ENCODE measurements at regions not wholly inside any gene's neighbourhood (a gene's known extent, or its start where the extent isn't known, plus 50 kb on each side); places are given as distances from the start of the nearest gene placed in this dataset.

DNA sequence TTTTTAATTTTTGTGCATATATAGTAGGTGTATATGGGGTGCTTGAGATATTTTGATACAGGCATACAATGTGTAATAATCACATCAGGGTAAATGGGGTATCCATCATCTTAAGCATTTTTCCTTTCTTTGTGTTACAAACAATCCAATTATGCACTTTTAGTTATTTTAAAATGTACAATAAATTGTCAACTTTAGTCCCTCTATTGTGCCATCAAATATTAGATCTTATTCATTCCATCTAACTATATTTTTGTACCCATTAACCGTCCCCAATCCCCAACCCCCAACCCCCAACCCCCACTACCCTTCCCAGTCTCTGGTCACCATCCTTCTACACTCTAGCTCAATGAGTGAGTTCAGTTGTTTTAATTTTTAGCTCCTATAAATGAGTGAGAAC, 335.1 kb upstream of the C11orf87 start:
- Mint-ChIP-seq H3K36me3 (no peaks in the 10 kb centered on the region), H3K27me3 (ENCODE audit: low read depth in 2 of 2) (no peaks in the 10 kb centered on the region), H3K9me3 (peaks cover 2 to 3% of the 10 kb centered on the region in 2 donors), H3K27ac (no peak overlapping the region), H3K4me1 (no peaks in the 10 kb centered on the region), H3K4me3 (no peak overlapping the region)
- intact Hi-C loops (cut with micrococcal nuclease): no loop called here
- ATAC-seq: no peak
- Histone ChIP-seq H3K4me1 (ENCODE audit: control insufficient read depth, insufficient read depth, low read length) (no peaks in the 10 kb centered on the region), H3K4me3 (ENCODE audit: low read length) (no peak overlapping the region), H3K9me3 (ENCODE audit: control insufficient read depth, insufficient read depth, low read length) (no peaks in the 10 kb centered on the region), H3K27me3 (ENCODE audit: control insufficient read depth, insufficient read depth, low read length) (no peaks in the 10 kb centered on the region), H3K36me3 (ENCODE audit: control insufficient read depth, insufficient read depth, low read length) (no peaks in the 10 kb centered on the region), H3K27ac (ENCODE audit: low read length) (no peak overlapping the region)
- TF ChIP-seq, protein P1, sequence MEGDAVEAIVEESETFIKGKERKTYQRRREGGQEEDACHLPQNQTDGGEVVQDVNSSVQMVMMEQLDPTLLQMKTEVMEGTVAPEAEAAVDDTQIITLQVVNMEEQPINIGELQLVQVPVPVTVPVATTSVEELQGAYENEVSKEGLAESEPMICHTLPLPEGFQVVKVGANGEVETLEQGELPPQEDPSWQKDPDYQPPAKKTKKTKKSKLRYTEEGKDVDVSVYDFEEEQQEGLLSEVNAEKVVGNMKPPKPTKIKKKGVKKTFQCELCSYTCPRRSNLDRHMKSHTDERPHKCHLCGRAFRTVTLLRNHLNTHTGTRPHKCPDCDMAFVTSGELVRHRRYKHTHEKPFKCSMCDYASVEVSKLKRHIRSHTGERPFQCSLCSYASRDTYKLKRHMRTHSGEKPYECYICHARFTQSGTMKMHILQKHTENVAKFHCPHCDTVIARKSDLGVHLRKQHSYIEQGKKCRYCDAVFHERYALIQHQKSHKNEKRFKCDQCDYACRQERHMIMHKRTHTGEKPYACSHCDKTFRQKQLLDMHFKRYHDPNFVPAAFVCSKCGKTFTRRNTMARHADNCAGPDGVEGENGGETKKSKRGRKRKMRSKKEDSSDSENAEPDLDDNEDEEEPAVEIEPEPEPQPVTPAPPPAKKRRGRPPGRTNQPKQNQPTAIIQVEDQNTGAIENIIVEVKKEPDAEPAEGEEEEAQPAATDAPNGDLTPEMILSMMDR (IDR thresholded peaks at IDR 0.05): no peak
- DNase-seq: no peak
- WGBS (ENCODE audit: insufficient coverage): no CpG with 5 or more reads among the region's 1 CpG

DNA sequence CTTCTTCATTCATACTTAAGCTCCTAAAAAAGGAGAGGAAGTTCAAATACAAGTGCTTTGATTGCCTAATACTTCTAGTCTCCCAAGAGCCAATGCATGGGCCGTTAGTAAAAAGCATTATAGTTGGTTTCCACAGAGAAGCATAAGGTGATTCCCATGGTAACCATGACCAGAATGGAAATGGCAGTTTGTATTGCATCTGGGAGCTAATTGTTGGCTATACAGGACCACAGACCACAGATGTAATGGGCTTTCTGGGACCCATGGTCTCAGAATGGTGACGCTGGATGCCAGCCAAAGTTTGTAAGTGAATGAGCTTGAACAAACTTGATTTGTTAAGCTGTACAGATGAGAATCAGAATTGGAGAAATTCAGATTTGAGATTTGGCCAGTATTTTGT, 333.9 kb upstream of the C11orf87 start:
- Histone ChIP-seq H3K27me3 (ENCODE audit: control insufficient read depth, insufficient read depth, low read length) (no peaks in the 10 kb centered on the region), H3K27ac (ENCODE audit: low read length) (no peak overlapping the region), H3K4me1 (ENCODE audit: control insufficient read depth, insufficient read depth, low read length) (no peaks in the 10 kb centered on the region), H3K36me3 (ENCODE audit: control insufficient read depth, insufficient read depth, low read length) (no peaks in the 10 kb centered on the region), H3K9me3 (ENCODE audit: control insufficient read depth, insufficient read depth, low read length) (no peaks in the 10 kb centered on the region), H3K4me3 (ENCODE audit: low read length) (no peak overlapping the region)
- no peak overlapping the region for H3K4me3 Mint-ChIP-seq
- ATAC-seq: no peak
- no peaks in the 10 kb centered on the region for H3K27me3 Mint-ChIP-seq (ENCODE audit: low read depth in 2 of 2)
- no peak overlapping the region for H3K27ac Mint-ChIP-seq
- peaks cover 0 to 2% of the 10 kb centered on the region in 2 donors for H3K9me3 Mint-ChIP-seq
- TF ChIP-seq, protein P1 (IDR thresholded peaks at IDR 0.05): no peak
- H3K4me1 Mint-ChIP-seq: no peaks in the 10 kb centered on the region
- intact Hi-C loops (cut with micrococcal nuclease): no loop called here
- WGBS (ENCODE audit: insufficient coverage): 83% methylated on average over 2 of the region's 2 CpGs
- H3K36me3 Mint-ChIP-seq: no peaks in the 10 kb centered on the region
- no peak for DNase-seq

DNA sequence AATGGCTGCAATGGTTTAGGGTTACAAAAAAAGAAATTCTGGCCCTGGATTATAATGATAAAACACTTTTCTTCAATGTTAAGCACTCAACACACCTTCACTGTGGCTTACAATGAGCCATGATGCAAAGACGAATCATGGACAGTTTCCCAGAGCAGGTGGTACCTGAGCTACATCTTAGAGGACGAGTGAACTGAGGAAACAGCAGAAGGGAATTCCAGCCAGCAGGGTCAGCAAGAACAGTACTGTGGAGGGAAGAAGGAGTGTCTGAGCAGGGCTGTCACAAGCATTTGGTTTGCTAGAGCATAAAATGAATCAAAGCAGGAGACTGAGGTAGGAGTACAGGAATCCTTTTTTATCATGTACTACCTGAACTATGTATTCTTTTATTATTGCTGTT, 332.8 kb upstream of the C11orf87 start:
- 83% methylated on average over 2 of the region's 2 CpGs for WGBS (ENCODE audit: insufficient coverage)
- H3K27me3 ChIP-seq (ENCODE audit: control insufficient read depth, insufficient read depth, low read length): no peaks in the 10 kb centered on the region
- Mint-ChIP-seq H3K36me3 (no peaks in the 10 kb centered on the region), H3K27me3 (ENCODE audit: low read depth in 2 of 2) (no peaks in the 10 kb centered on the region), H3K27ac (no peak overlapping the region), H3K4me1 (no peaks in the 10 kb centered on the region), H3K9me3 (peaks cover 0 to 2% of the 10 kb centered on the region in 2 donors), H3K4me3 (no peak overlapping the region)
- DNase-seq (no peak), ATAC-seq (no peak)
- no peak overlapping the region for H3K4me3 ChIP-seq (ENCODE audit: low read length)
- no peak overlapping the region for H3K27ac ChIP-seq (ENCODE audit: low read length)
- no peaks in the 10 kb centered on the region for H3K4me1 ChIP-seq (ENCODE audit: control insufficient read depth, insufficient read depth, low read length)
- no peaks in the 10 kb centered on the region for H3K9me3 ChIP-seq (ENCODE audit: control insufficient read depth, insufficient read depth, low read length)
- no peaks in the 10 kb centered on the region for H3K36me3 ChIP-seq (ENCODE audit: control insufficient read depth, insufficient read depth, low read length)
- TF ChIP-seq, protein P1 (IDR thresholded peaks at IDR 0.05): no peak
- intact Hi-C loops (cut with micrococcal nuclease): no loop called here

DNA sequence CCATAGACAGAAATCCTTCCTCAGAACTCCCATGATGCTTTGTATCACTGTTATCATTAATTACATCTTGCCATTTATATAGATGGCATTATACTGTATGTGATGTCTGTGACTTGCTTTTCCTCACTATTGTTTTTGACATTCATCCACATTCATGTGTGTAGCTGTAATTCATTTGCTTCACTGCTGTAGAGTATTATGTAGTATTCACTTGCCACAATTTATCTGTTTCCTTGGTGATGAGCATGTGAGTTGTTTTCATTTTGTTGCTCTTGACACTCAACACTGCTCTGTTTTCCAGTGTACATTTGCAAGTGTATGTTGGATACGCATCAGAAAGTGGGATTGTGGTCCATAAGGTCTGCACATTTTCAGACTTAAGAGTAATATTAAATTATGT, 328.6 kb upstream of the C11orf87 start:
- ATAC-seq (no peak), DNase-seq (no peak)
- TF ChIP-seq, protein P1 (IDR thresholded peaks at IDR 0.05): no peak
- Mint-ChIP-seq H3K36me3 (no peaks in the 10 kb centered on the region), H3K27me3 (ENCODE audit: low read depth in 2 of 2) (no peaks in the 10 kb centered on the region), H3K9me3 (no peaks in the 10 kb centered on the region), H3K4me3 (no peak overlapping the region), H3K27ac (no peak overlapping the region), H3K4me1 (no peaks in the 10 kb centered on the region)
- Histone ChIP-seq H3K9me3 (ENCODE audit: control insufficient read depth, insufficient read depth, low read length) (no peaks in the 10 kb centered on the region), H3K4me1 (ENCODE audit: control insufficient read depth, insufficient read depth, low read length) (no peaks in the 10 kb centered on the region), H3K27ac (ENCODE audit: low read length) (no peak overlapping the region), H3K27me3 (ENCODE audit: control insufficient read depth, insufficient read depth, low read length) (no peaks in the 10 kb centered on the region), H3K4me3 (ENCODE audit: low read length) (no peak overlapping the region), H3K36me3 (ENCODE audit: control insufficient read depth, insufficient read depth, low read length) (no peaks in the 10 kb centered on the region)
- WGBS (ENCODE audit: insufficient coverage): 100% methylated on average over 1 of the region's 1 CpG
- intact Hi-C loops (cut with micrococcal nuclease): no loop called here

All from natural killer cell (primary cell).